ENCODE measurements at regions not wholly inside any gene's neighbourhood (a gene's known extent, or its start where the extent isn't known, plus 50 kb on each side); places are given as distances from the start of the nearest gene placed in this dataset.

DNA sequence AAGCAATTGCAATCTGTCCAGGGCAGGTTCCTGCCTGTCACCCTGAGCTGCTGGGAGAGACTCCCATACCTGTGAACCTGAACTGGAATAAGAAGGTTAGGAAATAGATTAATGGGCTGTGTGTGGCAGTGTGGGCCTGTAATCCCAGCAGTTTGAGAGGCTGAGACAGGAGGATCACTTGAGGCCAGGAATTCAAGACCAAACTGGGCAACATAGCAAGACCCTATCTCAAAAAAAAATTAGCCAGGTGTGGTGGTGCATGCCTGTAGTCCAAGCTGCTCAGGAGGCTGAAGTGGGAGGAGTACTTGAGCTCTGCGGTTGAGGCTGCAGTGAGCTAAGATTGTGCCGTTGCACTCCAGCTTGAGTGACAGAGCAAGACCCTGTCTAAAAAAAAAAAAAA lies 127.7 kb upstream of the DSEL start:
- TF ChIP-seq ZFX (IDR thresholded peaks at IDR 0.05): no peak
- TF ChIP-seq, protein P1, sequence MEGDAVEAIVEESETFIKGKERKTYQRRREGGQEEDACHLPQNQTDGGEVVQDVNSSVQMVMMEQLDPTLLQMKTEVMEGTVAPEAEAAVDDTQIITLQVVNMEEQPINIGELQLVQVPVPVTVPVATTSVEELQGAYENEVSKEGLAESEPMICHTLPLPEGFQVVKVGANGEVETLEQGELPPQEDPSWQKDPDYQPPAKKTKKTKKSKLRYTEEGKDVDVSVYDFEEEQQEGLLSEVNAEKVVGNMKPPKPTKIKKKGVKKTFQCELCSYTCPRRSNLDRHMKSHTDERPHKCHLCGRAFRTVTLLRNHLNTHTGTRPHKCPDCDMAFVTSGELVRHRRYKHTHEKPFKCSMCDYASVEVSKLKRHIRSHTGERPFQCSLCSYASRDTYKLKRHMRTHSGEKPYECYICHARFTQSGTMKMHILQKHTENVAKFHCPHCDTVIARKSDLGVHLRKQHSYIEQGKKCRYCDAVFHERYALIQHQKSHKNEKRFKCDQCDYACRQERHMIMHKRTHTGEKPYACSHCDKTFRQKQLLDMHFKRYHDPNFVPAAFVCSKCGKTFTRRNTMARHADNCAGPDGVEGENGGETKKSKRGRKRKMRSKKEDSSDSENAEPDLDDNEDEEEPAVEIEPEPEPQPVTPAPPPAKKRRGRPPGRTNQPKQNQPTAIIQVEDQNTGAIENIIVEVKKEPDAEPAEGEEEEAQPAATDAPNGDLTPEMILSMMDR (conservative IDR thresholded peaks at IDR 0.05): no peak

Data from C4-2B (cell line).